Esophagus muscularis mucosa (tissue), 4 donors: ENCODE measurements at regions not wholly inside any gene's neighbourhood (a gene's known extent, or its start where the extent isn't known, plus 50 kb on each side); places are given as distances from the start of the nearest gene placed in this dataset.

Experiments used
- EP300 ChIP-seq: sonication (generic); formaldehyde crosslinking; IDR thresholded peaks from one replicate; pipeline ENCODE4 v1.6.1; 2017; ENCODE audit warnings: antibody characterized with exemption
- POLR2AphosphoS5 ChIP-seq, 2 donors: sonication (generic); formaldehyde crosslinking; IDR thresholded peaks; one replicate each; pipeline ENCODE4 v1.6.1; 2017; ENCODE audit warnings: antibody characterized with exemption in 2 of 2
- TF ChIP-seq, protein P1 (sequence below), 3 experiments: fragments of 200-600 bp in 2 of 3; fragments of 450-650 bp in 1 of 3; sonication (generic) in 2 of 3; IDR thresholded peaks; one replicate each; pipeline ENCODE4 v1.5.1; 2017 to 2019; ENCODE audit warnings: antibody characterized with exemption in 3 of 3, mild to moderate bottlenecking in 2 of 3, moderate library complexity in 1 of 3

DNA sequence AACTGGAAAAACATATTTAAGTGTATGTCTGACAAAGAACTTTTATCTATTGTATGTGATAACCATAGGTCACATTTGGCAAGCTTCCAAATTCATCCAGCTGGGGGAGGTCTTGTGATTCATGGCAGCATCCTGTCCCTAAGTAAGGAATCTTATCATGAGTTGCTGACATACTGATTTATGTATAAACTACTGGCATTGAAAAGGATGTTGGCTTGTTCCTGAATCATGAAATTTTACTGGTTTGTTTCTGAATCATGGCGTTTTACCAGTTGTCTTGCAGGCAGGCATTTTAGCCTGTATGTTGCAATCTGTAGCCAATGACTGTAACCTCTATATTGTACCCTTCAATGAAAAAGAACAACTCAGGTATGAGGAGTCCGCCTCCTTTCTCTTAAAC is 244.8 kb downstream of the IPO8 start:
- TF ChIP-seq, protein P1, sequence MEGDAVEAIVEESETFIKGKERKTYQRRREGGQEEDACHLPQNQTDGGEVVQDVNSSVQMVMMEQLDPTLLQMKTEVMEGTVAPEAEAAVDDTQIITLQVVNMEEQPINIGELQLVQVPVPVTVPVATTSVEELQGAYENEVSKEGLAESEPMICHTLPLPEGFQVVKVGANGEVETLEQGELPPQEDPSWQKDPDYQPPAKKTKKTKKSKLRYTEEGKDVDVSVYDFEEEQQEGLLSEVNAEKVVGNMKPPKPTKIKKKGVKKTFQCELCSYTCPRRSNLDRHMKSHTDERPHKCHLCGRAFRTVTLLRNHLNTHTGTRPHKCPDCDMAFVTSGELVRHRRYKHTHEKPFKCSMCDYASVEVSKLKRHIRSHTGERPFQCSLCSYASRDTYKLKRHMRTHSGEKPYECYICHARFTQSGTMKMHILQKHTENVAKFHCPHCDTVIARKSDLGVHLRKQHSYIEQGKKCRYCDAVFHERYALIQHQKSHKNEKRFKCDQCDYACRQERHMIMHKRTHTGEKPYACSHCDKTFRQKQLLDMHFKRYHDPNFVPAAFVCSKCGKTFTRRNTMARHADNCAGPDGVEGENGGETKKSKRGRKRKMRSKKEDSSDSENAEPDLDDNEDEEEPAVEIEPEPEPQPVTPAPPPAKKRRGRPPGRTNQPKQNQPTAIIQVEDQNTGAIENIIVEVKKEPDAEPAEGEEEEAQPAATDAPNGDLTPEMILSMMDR (IDR thresholded peaks at IDR 0.05) = no peak
- TF ChIP-seq POLR2AphosphoS5 (IDR thresholded peaks at IDR 0.05) = no peak
- TF ChIP-seq EP300 = no peak
